ENCODE measurements at regions not wholly inside any gene's neighbourhood (a gene's known extent, or its start where the extent isn't known, plus 50 kb on each side); places are given as distances from the start of the nearest gene placed in this dataset.

DNA sequence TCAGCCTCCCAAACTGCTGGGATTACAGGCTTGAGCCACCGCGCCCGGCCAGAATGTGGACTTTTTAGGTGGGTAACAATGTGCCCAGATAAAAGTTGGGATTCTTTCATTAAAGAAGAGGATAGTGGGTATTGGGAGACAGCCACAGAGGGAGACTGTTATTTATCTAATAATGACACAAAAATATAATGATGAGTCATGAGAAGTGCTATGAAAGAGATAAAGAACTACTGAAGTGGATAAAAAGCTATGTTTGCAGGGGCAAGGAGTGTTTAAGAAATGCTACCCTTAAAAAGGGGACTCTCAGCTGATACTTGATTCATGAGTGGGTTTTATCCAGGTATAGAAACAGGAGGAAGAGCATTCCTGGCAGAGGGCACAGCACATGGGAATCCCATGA, 143.6 kb upstream of the ERCC6L2 start:
- TF ChIP-seq, protein P1, sequence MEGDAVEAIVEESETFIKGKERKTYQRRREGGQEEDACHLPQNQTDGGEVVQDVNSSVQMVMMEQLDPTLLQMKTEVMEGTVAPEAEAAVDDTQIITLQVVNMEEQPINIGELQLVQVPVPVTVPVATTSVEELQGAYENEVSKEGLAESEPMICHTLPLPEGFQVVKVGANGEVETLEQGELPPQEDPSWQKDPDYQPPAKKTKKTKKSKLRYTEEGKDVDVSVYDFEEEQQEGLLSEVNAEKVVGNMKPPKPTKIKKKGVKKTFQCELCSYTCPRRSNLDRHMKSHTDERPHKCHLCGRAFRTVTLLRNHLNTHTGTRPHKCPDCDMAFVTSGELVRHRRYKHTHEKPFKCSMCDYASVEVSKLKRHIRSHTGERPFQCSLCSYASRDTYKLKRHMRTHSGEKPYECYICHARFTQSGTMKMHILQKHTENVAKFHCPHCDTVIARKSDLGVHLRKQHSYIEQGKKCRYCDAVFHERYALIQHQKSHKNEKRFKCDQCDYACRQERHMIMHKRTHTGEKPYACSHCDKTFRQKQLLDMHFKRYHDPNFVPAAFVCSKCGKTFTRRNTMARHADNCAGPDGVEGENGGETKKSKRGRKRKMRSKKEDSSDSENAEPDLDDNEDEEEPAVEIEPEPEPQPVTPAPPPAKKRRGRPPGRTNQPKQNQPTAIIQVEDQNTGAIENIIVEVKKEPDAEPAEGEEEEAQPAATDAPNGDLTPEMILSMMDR (IDR thresholded peaks at IDR 0.05; ENCODE audit: insufficient read depth, low read length) = no peak
- no peak for TF ChIP-seq POLR2AphosphoS5 (IDR thresholded peaks at IDR 0.05; ENCODE audit: low read depth)
- TF ChIP-seq SPI1 (IDR thresholded peaks at IDR 0.05; ENCODE audit: borderline replicate concordance, low read depth) = no peak
- TF ChIP-seq, protein P2, sequence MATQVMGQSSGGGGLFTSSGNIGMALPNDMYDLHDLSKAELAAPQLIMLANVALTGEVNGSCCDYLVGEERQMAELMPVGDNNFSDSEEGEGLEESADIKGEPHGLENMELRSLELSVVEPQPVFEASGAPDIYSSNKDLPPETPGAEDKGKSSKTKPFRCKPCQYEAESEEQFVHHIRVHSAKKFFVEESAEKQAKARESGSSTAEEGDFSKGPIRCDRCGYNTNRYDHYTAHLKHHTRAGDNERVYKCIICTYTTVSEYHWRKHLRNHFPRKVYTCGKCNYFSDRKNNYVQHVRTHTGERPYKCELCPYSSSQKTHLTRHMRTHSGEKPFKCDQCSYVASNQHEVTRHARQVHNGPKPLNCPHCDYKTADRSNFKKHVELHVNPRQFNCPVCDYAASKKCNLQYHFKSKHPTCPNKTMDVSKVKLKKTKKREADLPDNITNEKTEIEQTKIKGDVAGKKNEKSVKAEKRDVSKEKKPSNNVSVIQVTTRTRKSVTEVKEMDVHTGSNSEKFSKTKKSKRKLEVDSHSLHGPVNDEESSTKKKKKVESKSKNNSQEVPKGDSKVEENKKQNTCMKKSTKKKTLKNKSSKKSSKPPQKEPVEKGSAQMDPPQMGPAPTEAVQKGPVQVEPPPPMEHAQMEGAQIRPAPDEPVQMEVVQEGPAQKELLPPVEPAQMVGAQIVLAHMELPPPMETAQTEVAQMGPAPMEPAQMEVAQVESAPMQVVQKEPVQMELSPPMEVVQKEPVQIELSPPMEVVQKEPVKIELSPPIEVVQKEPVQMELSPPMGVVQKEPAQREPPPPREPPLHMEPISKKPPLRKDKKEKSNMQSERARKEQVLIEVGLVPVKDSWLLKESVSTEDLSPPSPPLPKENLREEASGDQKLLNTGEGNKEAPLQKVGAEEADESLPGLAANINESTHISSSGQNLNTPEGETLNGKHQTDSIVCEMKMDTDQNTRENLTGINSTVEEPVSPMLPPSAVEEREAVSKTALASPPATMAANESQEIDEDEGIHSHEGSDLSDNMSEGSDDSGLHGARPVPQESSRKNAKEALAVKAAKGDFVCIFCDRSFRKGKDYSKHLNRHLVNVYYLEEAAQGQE (IDR thresholded peaks at IDR 0.05; ENCODE audit: insufficient replicate concordance, low read depth) = no peak

Data from HL-60 (cell line).